Left ventricle myocardium inferior (tissue), 1 donor: ENCODE measurements at regions not wholly inside any gene's neighbourhood (a gene's known extent, or its start where the extent isn't known, plus 50 kb on each side); places are given as distances from the start of the nearest gene placed in this dataset.
"Not testable (repeated sequence)": the region's sequence is repeated elsewhere in the genome, so short reads cannot be mapped to it uniquely, and the experiment has no call there.

Experiments used
- DNase-seq: peaks from one replicate; pipeline ENCODE4 v3.0.0-alpha.2; 2020
- H3K27ac ChIP-seq: fragments of 200-600 bp; replicated peaks from 2 replicates; pipeline ENCODE4 v1.8.0; 2021
- H3K27me3 ChIP-seq: fragments of 200-600 bp; 2 replicates; pipeline ENCODE4 v1.8.0; 2021; ENCODE audit warnings: low read depth
- H3K36me3 ChIP-seq: fragments of 200-600 bp; 2 replicates; pipeline ENCODE4 v1.8.0; 2021
- H3K4me1 ChIP-seq: fragments of 200-600 bp; 2 replicates; pipeline ENCODE4 v1.8.0; 2021
- H3K4me3 ChIP-seq: fragments of 200-600 bp; 2 replicates; pipeline ENCODE4 v1.8.0; 2021; ENCODE audit warnings: mild to moderate bottlenecking, moderate library complexity
- H3K9me3 ChIP-seq: fragments of 200-600 bp; replicated peaks from 2 replicates; pipeline ENCODE4 v1.8.0; 2021
- intact Hi-C: fragments of 100-400 bp; cut with micrococcal nuclease; formaldehyde crosslinking; loops from one replicate; pipeline ENCODE4 v1.11.0; 2022
- TF ChIP-seq, protein P1 (sequence below): fragments of 200-600 bp; IDR thresholded peaks from 2 replicates; pipeline ENCODE4 v1.8.0; 2021; ENCODE audit warnings: antibody characterized with exemption, mild to moderate bottlenecking, borderline replicate concordance
- donor health status: DM: no; HTN: yes; CAD: no; lungs with severe emphysema.

DNA sequence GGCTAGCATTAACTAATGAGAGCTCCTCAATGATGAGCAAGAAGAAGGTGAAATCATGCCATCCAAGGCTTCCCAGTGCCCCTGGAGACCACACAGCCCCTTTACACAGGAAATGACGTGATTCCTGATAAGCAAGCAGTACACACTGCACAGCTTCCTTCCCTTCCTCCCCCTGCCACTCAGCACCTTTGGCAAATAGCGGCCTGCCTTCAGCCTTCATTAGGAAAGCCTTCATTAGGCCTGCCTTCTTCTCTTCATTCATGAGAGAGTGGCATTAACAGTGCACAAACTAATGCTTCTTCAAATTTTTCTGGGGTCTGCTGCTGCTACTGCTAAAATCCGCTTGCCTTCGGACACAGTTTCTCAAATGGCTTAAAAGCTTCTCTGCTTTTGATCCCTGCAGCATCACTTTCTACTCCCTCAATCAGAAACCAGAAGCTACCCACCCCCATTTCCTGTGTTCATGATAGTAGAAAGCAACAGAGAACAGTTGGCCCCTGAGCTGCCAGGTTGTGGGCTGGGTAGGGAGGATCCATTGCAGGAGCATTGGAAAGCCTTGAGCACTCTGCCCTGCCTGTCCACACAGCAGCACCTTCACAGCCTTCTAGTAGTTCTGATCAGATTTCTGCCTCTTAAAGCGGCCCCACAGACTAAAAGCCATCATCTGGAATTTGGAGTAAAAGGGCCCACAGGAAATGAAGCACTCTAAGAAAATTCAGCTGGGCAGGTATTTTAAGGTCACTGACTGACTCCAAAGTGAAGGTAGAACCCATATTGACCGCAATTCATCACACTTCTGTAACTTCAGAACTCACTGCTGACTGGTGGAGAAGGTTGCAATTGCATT is 103.8 kb upstream of the ETV6 start:
- H3K9me3 ChIP-seq: no peaks in the 10 kb centered on the region
- no peak for DNase-seq
- no peak overlapping the region for H3K27ac ChIP-seq
- TF ChIP-seq, protein P1, sequence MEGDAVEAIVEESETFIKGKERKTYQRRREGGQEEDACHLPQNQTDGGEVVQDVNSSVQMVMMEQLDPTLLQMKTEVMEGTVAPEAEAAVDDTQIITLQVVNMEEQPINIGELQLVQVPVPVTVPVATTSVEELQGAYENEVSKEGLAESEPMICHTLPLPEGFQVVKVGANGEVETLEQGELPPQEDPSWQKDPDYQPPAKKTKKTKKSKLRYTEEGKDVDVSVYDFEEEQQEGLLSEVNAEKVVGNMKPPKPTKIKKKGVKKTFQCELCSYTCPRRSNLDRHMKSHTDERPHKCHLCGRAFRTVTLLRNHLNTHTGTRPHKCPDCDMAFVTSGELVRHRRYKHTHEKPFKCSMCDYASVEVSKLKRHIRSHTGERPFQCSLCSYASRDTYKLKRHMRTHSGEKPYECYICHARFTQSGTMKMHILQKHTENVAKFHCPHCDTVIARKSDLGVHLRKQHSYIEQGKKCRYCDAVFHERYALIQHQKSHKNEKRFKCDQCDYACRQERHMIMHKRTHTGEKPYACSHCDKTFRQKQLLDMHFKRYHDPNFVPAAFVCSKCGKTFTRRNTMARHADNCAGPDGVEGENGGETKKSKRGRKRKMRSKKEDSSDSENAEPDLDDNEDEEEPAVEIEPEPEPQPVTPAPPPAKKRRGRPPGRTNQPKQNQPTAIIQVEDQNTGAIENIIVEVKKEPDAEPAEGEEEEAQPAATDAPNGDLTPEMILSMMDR: no peak
- intact Hi-C loops: no loop called here
- H3K36me3 ChIP-seq: no peaks in the 10 kb centered on the region
- H3K27me3 ChIP-seq: no peaks in the 10 kb centered on the region
- no peak overlapping the region for H3K4me3 ChIP-seq
- peaks cover 11% of the 10 kb centered on the region for H3K4me1 ChIP-seq

DNA sequence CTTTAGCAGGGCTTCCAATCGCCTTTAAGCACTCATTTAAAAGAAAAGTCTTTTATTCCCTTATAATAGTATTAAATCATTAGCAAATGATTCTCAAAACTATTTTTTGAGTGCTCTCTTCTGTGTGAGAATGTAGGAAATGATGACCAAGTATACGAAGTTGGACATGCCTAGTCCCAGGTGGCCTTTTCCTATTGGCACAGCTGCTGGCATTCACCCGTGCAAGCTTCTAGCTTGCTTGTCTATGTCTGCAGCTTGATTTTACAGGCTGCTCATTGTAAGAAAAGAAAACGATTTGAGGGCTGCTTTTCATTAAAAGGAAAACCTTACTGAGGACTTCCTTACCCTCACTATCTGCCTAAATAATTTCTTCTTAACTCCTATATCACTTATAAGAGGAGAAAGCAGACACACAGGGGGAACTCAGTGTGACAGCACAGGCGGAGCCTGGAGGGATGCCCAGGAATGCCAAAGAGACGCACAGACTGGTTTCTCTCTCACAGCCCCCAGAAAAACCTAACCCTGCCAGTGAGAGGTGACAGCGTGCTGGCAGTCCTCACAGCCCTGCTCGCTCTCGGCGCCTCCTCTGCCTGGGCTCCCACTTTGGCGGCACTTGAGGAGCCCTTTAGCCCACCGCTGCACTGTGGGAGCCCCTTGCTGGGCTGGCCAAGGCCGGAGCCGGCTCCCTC is 102.7 kb upstream of the ETV6 start:
- H3K9me3 ChIP-seq, intact Hi-C loops, H3K27me3 ChIP-seq, H3K36me3 ChIP-seq, H3K27ac ChIP-seq: not testable (repeated sequence)
- Histone ChIP-seq H3K4me1 (peaks cover 11% of the 10 kb centered on the region), H3K4me3 (peak overlapping the region; percentile 23)
- peak; percentile 50 for DNase-seq

DNA sequence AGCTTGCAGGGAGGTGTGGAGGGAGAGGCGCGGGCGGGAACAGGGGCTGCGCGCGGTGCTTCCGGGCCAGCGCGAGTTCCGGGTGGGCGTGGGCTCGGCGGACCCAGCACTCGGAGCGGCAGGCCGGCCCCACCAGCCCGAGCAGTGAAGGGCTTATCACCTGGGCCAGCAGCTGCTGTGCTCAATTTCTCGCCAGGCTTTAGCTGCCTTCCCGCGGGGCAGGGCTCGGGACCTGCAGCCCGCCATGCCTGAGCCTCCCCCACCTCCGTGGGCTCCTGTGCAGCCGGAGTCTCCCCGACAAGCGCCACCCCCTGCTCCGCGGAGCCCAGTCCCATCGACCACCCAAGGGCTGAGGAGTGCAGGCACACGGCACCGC is 102.2 kb upstream of the ETV6 start:
- Histone ChIP-seq H3K4me1 (peaks cover 11% of the 10 kb centered on the region), H3K4me3 (peak overlapping the region; percentile 23)
- H3K27me3 ChIP-seq, H3K27ac ChIP-seq, intact Hi-C loops, H3K9me3 ChIP-seq, DNase-seq, H3K36me3 ChIP-seq: not testable (repeated sequence)

DNA sequence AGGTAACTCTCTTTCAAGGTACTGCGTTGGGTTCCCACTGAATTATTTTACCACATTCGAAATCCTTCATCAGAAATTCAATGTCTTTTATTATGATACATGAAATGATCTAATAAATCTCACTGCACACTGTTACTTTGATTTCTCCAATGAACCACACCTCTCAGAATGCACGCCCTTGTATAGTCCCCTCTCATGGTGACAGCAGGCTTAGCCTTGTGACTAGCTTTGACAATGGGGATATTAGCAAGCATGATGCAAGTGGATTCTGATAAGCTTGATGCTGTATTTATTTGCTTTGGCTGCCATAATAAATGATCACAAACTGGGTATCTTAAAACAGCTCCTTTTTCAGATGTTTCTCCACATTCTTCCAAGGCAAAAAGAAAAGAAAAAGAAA is 100.4 kb upstream of the ETV6 start:
- H3K9me3 ChIP-seq: no peaks in the 10 kb centered on the region
- no peaks in the 10 kb centered on the region for H3K27me3 ChIP-seq
- H3K4me1 ChIP-seq: peaks cover 11% of the 10 kb centered on the region
- no peaks in the 10 kb centered on the region for H3K36me3 ChIP-seq
- TF ChIP-seq, protein P1: no peak
- intact Hi-C loops: no loop called here
- DNase-seq: no peak
- H3K4me3 ChIP-seq: no peak overlapping the region
- no peak overlapping the region for H3K27ac ChIP-seq

DNA sequence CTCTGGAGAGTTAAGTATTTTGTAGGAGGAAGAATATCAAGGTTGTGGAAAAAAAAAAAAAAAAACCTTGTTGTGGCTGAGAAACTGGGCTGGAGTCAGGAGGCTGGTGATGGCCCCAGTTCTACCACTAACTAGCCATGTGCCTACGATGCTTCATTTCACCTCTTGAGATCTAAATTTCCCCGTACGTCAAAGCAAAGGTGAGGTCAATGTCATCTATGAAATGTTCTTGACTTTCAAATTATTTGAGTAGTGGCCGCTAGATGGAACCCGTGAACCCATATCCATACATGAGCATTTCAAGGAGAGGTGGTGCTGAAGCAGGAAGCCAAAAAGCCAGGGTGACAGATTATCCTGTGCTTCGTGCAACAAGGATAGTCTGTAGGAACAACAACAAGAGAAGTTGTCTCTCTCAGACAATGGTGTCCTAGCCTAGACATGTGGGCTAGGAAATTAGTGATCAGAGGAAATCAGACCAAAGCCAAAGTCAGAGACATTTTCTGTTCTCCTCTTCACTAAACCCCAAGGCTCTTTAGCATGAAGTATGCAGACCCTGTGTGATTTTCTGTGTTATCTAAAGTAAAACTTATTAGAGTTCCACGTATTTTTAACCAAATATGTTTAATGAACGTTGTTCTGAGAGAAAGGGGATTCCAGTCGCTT is 95.5 kb upstream of the ETV6 start:
- no peak for DNase-seq
- Histone ChIP-seq H3K4me1 (peaks cover 9% of the 10 kb centered on the region), H3K9me3 (no peaks in the 10 kb centered on the region), H3K36me3 (no peaks in the 10 kb centered on the region), H3K4me3 (no peak overlapping the region), H3K27ac (no peak overlapping the region), H3K27me3 (peaks cover 17% of the 10 kb centered on the region)
- TF ChIP-seq, protein P1: peak; percentile 63
- intact Hi-C loops: no loop called here

DNA sequence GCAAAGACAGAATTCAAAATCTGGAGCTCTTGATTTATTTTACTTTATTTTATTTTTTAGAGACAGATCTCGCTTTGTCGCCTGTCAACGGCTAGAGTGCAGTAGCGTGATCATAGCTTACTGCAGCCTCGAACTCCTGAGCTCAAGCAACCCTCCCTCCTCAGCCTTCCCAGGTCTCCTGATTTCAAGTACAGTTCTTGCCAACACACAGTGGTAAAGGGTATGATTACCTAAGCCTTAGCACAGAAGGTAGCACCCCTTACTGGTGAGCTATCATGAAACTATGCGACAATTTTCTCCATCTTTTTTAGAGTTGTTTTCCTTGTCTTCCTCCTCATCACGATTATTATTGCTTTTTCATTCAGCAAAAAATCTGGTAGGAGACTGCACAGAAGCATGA is 94.3 kb upstream of the ETV6 start:
- H3K9me3 ChIP-seq: no peaks in the 10 kb centered on the region
- no peak overlapping the region for H3K4me3 ChIP-seq
- no peak overlapping the region for H3K27ac ChIP-seq
- no peak for DNase-seq
- intact Hi-C loops: no loop called here
- TF ChIP-seq, protein P1: no peak
- H3K4me1 ChIP-seq: peaks cover 9% of the 10 kb centered on the region
- H3K36me3 ChIP-seq: no peaks in the 10 kb centered on the region
- peaks cover 17% of the 10 kb centered on the region for H3K27me3 ChIP-seq
